Activated CD4-positive, alpha-beta T cell treated with anti-CD3 and anti-CD28 coated beads, Interleukin-2, amount 10 ng/mL, durations not matched to agents 7 days and 5 days (primary cell): ENCODE measurements at regions not wholly inside any gene's neighbourhood (a gene's known extent, or its start where the extent isn't known, plus 50 kb on each side); places are given as distances from the start of the nearest gene placed in this dataset.
"Not testable (repeated sequence)": the region's sequence is repeated elsewhere in the genome, so short reads cannot be mapped to it uniquely, and the experiment has no call there.

Experiments used
- CTCF ChIA-PET: fragments of 350-600 bp; sonication (Branson Sonifier 250); formaldehyde crosslinking; loops from one replicate; lab custom pipeline; 2021; ENCODE audit warnings: antibody characterized with exemption; lab: Charles Lee
- POLR2A ChIA-PET: fragments of 350-600 bp; sonication (Branson Sonifier 250); formaldehyde crosslinking; loops from one replicate; lab custom pipeline; 2021; ENCODE audit warnings: antibody characterized with exemption; lab: Charles Lee
- DNase-seq: peaks from one replicate; pipeline ENCODE4 v3.0.0-alpha.2; 2020
- H3K27ac Mint-ChIP-seq: one replicate; pipeline ENCODE4 v1.8.0; 2021; ENCODE audit warnings: mild to moderate bottlenecking, moderate library complexity, mixed read lengths
- H3K27me3 Mint-ChIP-seq: one replicate; pipeline ENCODE4 v1.8.0; 2021; ENCODE audit warnings: mixed read lengths
- H3K36me3 Mint-ChIP-seq: one replicate; pipeline ENCODE4 v1.8.0; 2021; ENCODE audit warnings: low read depth, mixed read lengths
- H3K4me1 Mint-ChIP-seq: one replicate; pipeline ENCODE4 v1.8.0; 2021; ENCODE audit warnings: mixed read lengths
- H3K4me3 Mint-ChIP-seq: one replicate; pipeline ENCODE4 v1.8.0; 2021; ENCODE audit warnings: mild to moderate bottlenecking, moderate library complexity, mixed read lengths
- H3K9me3 Mint-ChIP-seq: one replicate; pipeline ENCODE4 v1.8.0; 2021; ENCODE audit warnings: mixed read lengths

GRCh38 chr4:43550981-43551627 is 658.6 kb downstream of the GRXCR1 start:
- Mint-ChIP-seq H3K4me1 (no peaks in the 10 kb centered on the region), H3K9me3 (peaks cover 29% of the 10 kb centered on the region), H3K27ac (no peak overlapping the region), H3K36me3 (no peaks in the 10 kb centered on the region), H3K27me3 (no peaks in the 10 kb centered on the region), H3K4me3 (no peak overlapping the region)
- DNase-seq: no peak
- ChIA-PET CTCF (no interaction called here), POLR2A (no interaction called here)

DNA sequence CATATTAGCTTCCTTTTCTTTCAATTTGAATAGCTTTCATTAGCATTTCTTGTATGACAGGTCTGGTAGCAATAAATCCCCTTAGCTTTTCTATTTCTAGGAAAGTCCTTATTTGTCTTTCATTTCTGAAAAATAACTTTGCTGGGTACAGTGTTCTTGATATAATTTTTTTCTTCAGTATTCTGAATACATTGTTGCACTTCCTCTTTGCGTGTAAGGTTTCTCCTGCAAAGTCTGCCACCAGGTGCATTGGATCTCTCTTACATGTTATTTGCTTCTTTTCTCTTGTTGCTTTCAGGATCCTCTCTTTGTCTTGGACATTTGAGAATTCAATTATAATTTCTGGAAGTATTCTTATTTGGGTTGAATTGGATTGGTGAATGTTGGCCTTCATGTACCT is 663.7 kb downstream of the GRXCR1 start:
- Mint-ChIP-seq H3K4me1 (no peaks in the 10 kb centered on the region), H3K4me3 (no peak overlapping the region), H3K27ac (no peak overlapping the region), H3K27me3 (no peaks in the 10 kb centered on the region), H3K36me3 (no peaks in the 10 kb centered on the region), H3K9me3 (peaks cover 17% of the 10 kb centered on the region)
- ChIA-PET POLR2A (no interaction called here), CTCF (no interaction called here)
- DNase-seq: no peak

GRCh38 chr4:43560047-43560446 is 667.5 kb downstream of the GRXCR1 start:
- POLR2A ChIA-PET: no interaction called here
- H3K27ac Mint-ChIP-seq: no peak overlapping the region
- no peaks in the 10 kb centered on the region for H3K4me1 Mint-ChIP-seq
- peaks cover 2% of the 10 kb centered on the region for H3K9me3 Mint-ChIP-seq
- no peak for DNase-seq
- H3K36me3 Mint-ChIP-seq: no peaks in the 10 kb centered on the region
- no peak overlapping the region for H3K4me3 Mint-ChIP-seq
- CTCF ChIA-PET: no interaction called here
- H3K27me3 Mint-ChIP-seq: no peaks in the 10 kb centered on the region

DNA sequence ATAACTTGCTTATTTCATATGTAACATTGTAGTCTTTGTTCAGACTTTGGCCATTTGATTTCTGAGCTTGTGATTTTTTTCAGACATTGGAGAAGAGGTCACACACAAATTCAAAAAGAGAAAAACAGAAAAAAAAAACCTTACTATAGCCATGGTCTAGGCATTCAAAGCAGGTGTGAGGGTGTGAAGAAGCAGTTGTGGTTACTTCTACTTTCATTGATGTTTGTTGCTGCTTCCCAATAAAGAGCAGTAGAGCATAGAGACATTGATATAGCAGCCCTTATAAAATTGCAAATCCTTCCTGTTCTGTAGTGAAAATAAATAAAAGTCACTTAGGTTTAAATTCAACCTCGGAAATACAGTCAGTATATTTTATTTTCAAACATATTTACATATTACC is 671.6 kb downstream of the GRXCR1 start:
- DNase-seq: no peak
- H3K4me3 Mint-ChIP-seq: no peak overlapping the region
- no peak overlapping the region for H3K27ac Mint-ChIP-seq
- CTCF ChIA-PET: no interaction called here
- H3K4me1 Mint-ChIP-seq: no peaks in the 10 kb centered on the region
- peaks cover 2% of the 10 kb centered on the region for H3K9me3 Mint-ChIP-seq
- H3K27me3 Mint-ChIP-seq: no peaks in the 10 kb centered on the region
- H3K36me3 Mint-ChIP-seq: no peaks in the 10 kb centered on the region
- POLR2A ChIA-PET: no interaction called here

GRCh38 chr4:43564591-43564990 is 672.1 kb downstream of the GRXCR1 start:
- no peaks in the 10 kb centered on the region for H3K36me3 Mint-ChIP-seq
- CTCF ChIA-PET: no interaction called here
- H3K27ac Mint-ChIP-seq: no peak overlapping the region
- POLR2A ChIA-PET: no interaction called here
- no peaks in the 10 kb centered on the region for H3K27me3 Mint-ChIP-seq
- no peak for DNase-seq
- H3K9me3 Mint-ChIP-seq: peaks cover 2% of the 10 kb centered on the region
- H3K4me1 Mint-ChIP-seq: no peaks in the 10 kb centered on the region
- H3K4me3 Mint-ChIP-seq: no peak overlapping the region

GRCh38 chr4:43567644-43568043 is 675.1 kb downstream of the GRXCR1 start:
- H3K4me1 Mint-ChIP-seq: no peaks in the 10 kb centered on the region
- peaks cover 2% of the 10 kb centered on the region for H3K9me3 Mint-ChIP-seq
- H3K27ac Mint-ChIP-seq: no peak overlapping the region
- no peaks in the 10 kb centered on the region for H3K36me3 Mint-ChIP-seq
- no peaks in the 10 kb centered on the region for H3K27me3 Mint-ChIP-seq
- DNase-seq: no peak
- H3K4me3 Mint-ChIP-seq: no peak overlapping the region
- POLR2A ChIA-PET: no interaction called here
- CTCF ChIA-PET: no interaction called here

DNA sequence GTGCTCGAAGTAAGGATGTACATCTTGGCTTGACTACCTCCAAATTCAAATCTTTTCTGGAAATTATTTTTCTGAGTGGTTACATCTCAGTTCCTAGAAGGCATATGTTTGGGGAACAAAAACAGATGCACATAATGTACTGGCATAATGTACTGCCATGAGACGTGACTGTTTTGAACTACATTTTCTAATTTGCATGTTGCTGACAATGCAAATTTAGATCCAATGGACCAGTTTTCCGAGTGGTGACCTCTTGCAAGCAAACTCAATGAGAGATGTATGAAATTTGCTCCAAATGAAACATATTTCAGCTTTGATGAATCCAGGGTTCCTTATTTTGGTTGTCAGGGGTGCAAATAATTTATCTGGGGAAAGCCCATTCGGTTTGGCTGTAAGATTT is 694.3 kb downstream of the GRXCR1 start:
- no peak for DNase-seq
- Mint-ChIP-seq H3K4me1 (no peaks in the 10 kb centered on the region), H3K9me3 (peaks cover 8% of the 10 kb centered on the region), H3K27me3 (no peaks in the 10 kb centered on the region), H3K27ac (no peak overlapping the region), H3K4me3 (no peak overlapping the region), H3K36me3 (no peaks in the 10 kb centered on the region)
- POLR2A ChIA-PET: no interaction called here
- CTCF ChIA-PET: no interaction called here

DNA sequence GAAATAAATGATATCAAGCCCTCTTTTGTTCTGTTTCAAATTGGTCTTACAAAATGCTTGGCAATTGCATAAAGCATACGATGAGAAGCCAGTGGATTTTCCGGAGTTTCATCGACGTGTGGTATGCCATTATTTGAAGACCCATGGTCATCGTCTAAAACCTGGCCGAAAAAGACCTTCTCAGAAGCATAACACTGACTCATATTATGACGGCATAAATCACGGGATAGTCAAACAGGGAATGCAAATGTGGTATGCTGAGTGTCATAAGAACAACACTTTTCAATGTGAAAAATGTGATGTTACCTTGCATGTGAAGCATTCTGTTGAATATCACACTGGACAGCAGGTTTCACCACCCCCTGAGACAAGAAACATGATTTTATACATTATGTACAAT is 695.2 kb downstream of the GRXCR1 start:
- no peaks in the 10 kb centered on the region for H3K36me3 Mint-ChIP-seq
- H3K4me1 Mint-ChIP-seq: no peaks in the 10 kb centered on the region
- H3K27me3 Mint-ChIP-seq: no peaks in the 10 kb centered on the region
- ChIA-PET CTCF (no interaction called here), POLR2A (no interaction called here)
- no peak overlapping the region for H3K27ac Mint-ChIP-seq
- DNase-seq: no peak
- H3K4me3 Mint-ChIP-seq: no peak overlapping the region
- H3K9me3 Mint-ChIP-seq: peaks cover 6% of the 10 kb centered on the region

GRCh38 chr4:43607400-43607799 is 714.9 kb downstream of the GRXCR1 start:
- CTCF ChIA-PET: no interaction called here

DNA sequence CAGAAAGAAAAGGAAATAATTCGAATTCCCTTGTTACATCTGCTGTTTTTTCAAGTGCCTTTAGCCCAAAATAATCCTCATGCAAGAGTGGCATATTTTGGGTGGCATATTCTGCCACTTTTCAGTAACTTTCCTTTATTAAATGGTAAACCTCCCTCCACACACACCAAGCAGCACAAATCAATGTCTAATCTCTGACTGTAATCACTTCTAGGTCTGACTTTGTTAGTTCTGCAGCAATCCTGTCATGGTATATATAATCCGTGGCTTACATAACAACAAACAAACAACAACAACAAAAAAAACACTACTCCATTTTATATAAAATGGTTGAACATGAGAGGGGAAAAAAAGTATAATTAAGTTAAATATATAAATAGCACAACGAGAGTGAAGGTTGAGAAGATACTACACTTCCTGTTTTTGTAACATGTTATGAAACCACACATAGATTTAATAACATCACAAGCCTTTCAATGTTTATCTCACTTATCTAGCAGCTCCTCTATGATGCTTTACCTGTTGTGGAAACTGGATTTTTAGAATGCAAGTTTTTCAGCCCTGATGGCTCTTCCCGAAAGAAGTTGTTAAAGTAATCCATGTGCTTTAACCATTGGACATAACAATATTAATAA is 715.4 kb downstream of the GRXCR1 start:
- H3K36me3 Mint-ChIP-seq: no peaks in the 10 kb centered on the region
- ChIA-PET CTCF (no interaction called here), POLR2A (no interaction called here)
- H3K9me3 Mint-ChIP-seq: no peaks in the 10 kb centered on the region
- no peaks in the 10 kb centered on the region for H3K27me3 Mint-ChIP-seq
- no peak overlapping the region for H3K4me3 Mint-ChIP-seq
- DNase-seq: no peak
- no peaks in the 10 kb centered on the region for H3K4me1 Mint-ChIP-seq
- no peak overlapping the region for H3K27ac Mint-ChIP-seq

More at GRCh38 chr4:43607400-43607799, 714.9 kb downstream of the GRXCR1 start:
- no peaks in the 10 kb centered on the region for H3K4me1 Mint-ChIP-seq
- H3K9me3 Mint-ChIP-seq: no peaks in the 10 kb centered on the region
- no peak for DNase-seq
- no peak overlapping the region for H3K4me3 Mint-ChIP-seq
- POLR2A ChIA-PET: no interaction called here
- no peaks in the 10 kb centered on the region for H3K27me3 Mint-ChIP-seq
- no peak overlapping the region for H3K27ac Mint-ChIP-seq
- H3K36me3 Mint-ChIP-seq: no peaks in the 10 kb centered on the region

GRCh38 chr4:43619219-43619618 is 726.7 kb downstream of the GRXCR1 start:
- H3K4me1 Mint-ChIP-seq: no peaks in the 10 kb centered on the region
- H3K9me3 Mint-ChIP-seq: peaks cover 12% of the 10 kb centered on the region
- DNase-seq: no peak
- POLR2A ChIA-PET: no interaction called here
- no peaks in the 10 kb centered on the region for H3K36me3 Mint-ChIP-seq
- CTCF ChIA-PET: no interaction called here
- no peaks in the 10 kb centered on the region for H3K27me3 Mint-ChIP-seq
- H3K27ac Mint-ChIP-seq: no peak overlapping the region
- H3K4me3 Mint-ChIP-seq: no peak overlapping the region

DNA sequence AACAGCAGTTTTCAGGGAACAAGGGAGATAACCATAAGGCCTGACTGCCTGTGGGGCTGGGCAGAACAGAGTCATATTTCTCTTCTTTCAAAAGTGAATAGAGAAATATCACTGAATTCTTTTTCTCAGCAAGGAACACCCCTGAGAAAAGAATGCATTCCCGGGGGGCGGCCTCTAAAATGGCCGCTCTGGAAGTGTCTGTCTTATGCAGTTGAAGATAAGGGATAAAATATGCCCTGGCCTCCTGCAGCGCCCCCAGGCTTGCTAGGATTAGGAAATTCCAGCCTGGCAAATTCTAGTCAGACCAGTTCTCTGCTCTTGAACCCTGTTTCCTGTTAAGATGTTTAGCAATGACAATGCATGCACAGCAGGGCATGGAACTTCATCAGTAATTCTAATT is 745.4 kb downstream of the GRXCR1 start:
- H3K4me3 Mint-ChIP-seq, H3K27me3 Mint-ChIP-seq, H3K36me3 Mint-ChIP-seq, POLR2A ChIA-PET, H3K27ac Mint-ChIP-seq, DNase-seq, H3K4me1 Mint-ChIP-seq, CTCF ChIA-PET: not testable (repeated sequence)
- peaks cover 17% of the 10 kb centered on the region for H3K9me3 Mint-ChIP-seq

DNA sequence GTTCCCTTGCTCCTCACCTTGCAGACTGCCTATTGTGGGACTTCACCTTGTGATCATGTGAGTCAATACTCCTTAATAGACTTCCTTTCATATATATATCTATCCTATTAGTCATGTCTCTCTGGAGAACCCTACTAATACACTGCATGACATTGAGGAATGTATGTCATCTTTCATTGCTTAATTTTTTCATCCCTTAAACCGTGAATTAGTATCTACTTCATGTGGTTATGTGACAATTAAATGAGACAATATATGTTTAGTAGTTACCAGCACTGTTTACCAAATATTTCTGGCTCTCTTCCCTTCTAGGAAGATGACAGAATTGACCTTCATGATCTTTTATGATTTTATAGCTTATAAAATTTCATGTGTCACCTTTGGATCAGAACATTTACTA is 759.5 kb downstream of the GRXCR1 start:
- CTCF ChIA-PET: interaction anchor here (1.4 kb wide), 1 partner anchor 10 kb away, joined by 4 read pairs; no protein-coding TSS in a partner anchor

GRCh38 chr4:43659547-43659946 is 767.0 kb downstream of the GRXCR1 start:
- H3K36me3 Mint-ChIP-seq, H3K27ac Mint-ChIP-seq, POLR2A ChIA-PET, H3K9me3 Mint-ChIP-seq, CTCF ChIA-PET, H3K4me1 Mint-ChIP-seq, H3K27me3 Mint-ChIP-seq, DNase-seq, H3K4me3 Mint-ChIP-seq: not testable (repeated sequence)

More for the DNA sequence above, 759.5 kb downstream of the GRXCR1 start:
- Mint-ChIP-seq H3K4me1 (no peaks in the 10 kb centered on the region), H3K4me3 (no peak overlapping the region), H3K27me3 (no peaks in the 10 kb centered on the region), H3K36me3 (no peaks in the 10 kb centered on the region), H3K9me3 (peaks cover 3% of the 10 kb centered on the region), H3K27ac (no peak overlapping the region)
- POLR2A ChIA-PET: no interaction called here
- no peak for DNase-seq
